HepG2 (cell line): ENCODE measurements at regions not wholly inside any gene's neighbourhood (a gene's known extent, or its start where the extent isn't known, plus 50 kb on each side); places are given as distances from the start of the nearest gene placed in this dataset.

Source experiments
- ATAC-seq: fragments of 200-7000 bp; cut with Tn5 transposase; 3 replicates; pipeline ENCODE4 v1.9.1; 2020; ENCODE audit warnings: mild to moderate bottlenecking, moderate library complexity
- BruUV-seq: library from RNA; stranded (reverse); fragments of 400-500 nt; replicated peaks from 2 replicates; lab custom pipeline; 2021; lab: Mats Ljungman, UMichigan
- CTCF ChIA-PET: fragments of 300-600 bp; formaldehyde crosslinking; extraction: SDS; loops from one replicate; lab custom pipeline; 2021; ENCODE audit warnings: low total read pairs, inconsistent platforms, low intra/inter-chr PET ratio; lab: Yijun Ruan, JAX
- POLR2A ChIA-PET: fragments of 350-600 bp; sonication (Branson Sonifier 250); formaldehyde crosslinking; loops from one replicate; lab custom pipeline; 2020; ENCODE audit warnings: antibody characterized with exemption, inconsistent platforms; lab: Yijun Ruan, JAX
- DNase-seq: peaks from one replicate; pipeline ENCODE4 v3.0.0-alpha.2; 2015; ENCODE audit warnings: low spot score
- FAIRE-seq: peaks from 3 replicates; lab custom pipeline; 2011; peaks lifted over from hg19 to GRCh38; lab: Jason Lieb, UNC
- H2AFZ ChIP-seq: one replicate; pipeline ENCODE4 v1.6.1; 2011; ENCODE audit warnings: low read length, inconsistent platforms
- H3K27ac ChIP-seq: fragments of 300-600 bp; 3 replicates; pipeline ENCODE4 v1.8.0; 2011; ENCODE audit warnings: mixed run types, mild to moderate bottlenecking, mixed read lengths, low read length, inconsistent platforms; ENCODE audit not compliant: insufficient read depth; ENCODE audit errors: extremely low read length
- H3K27me3 ChIP-seq, 2 experiments: fragments of 200-600 bp in 1 of 2; 2 replicates in 1 of 2; 3 replicates in 1 of 2; pipeline versions ENCODE4 v1.6.0 to v1.8.0; 2011; ENCODE audit warnings: low read length in 2 of 2, mild to moderate bottlenecking in 2 of 2, moderate library complexity in 2 of 2, inconsistent platforms in 1 of 2; ENCODE audit not compliant: insufficient read depth in 2 of 2, control insufficient read depth in 1 of 2
- H3K36me3 ChIP-seq, 2 experiments: fragments of 200-600 bp in 1 of 2; replicated peaks in 1 of 2; 2 replicates in 1 of 2; 3 replicates in 1 of 2; pipeline versions ENCODE4 v1.5.1 to v1.8.0; 2011; ENCODE audit warnings: low read length in 2 of 2, inconsistent platforms in 1 of 2; ENCODE audit not compliant: insufficient read depth in 2 of 2, control insufficient read depth in 1 of 2
- H3K4me1 ChIP-seq: 2 replicates; pipeline ENCODE4 v1.5.1; 2012; ENCODE audit warnings: low read length, inconsistent platforms; ENCODE audit not compliant: insufficient read depth
- H3K4me2 ChIP-seq: 2 replicates; pipeline ENCODE4 v1.6.0; 2011; ENCODE audit warnings: low read depth, low read length, inconsistent platforms
- H3K4me3 ChIP-seq, 3 experiments: fragments of 200-600 bp in 1 of 3; sonication (generic), shearing (Covaris generic) in 1 of 3; replicated peaks in 1 of 3; 2 replicates each; pipeline ENCODE4 v1.5.1; 2011 to 2016; ENCODE audit warnings: low read length in 3 of 3, inconsistent platforms in 2 of 3, low read depth in 2 of 3, mild to moderate bottlenecking in 2 of 3, control low read depth in 1 of 3, mixed read lengths in 1 of 3; ENCODE audit not compliant: insufficient read depth in 1 of 3
- H3K79me2 ChIP-seq: one replicate; pipeline ENCODE4 v1.6.1; 2011; ENCODE audit warnings: low read length, inconsistent platforms; ENCODE audit not compliant: insufficient read depth
- H3K9ac ChIP-seq: 2 replicates; pipeline ENCODE4 v1.6.0; 2011; ENCODE audit warnings: mild to moderate bottlenecking, low read depth, low read length, inconsistent platforms; ENCODE audit not compliant: insufficient read depth
- H3K9me3 ChIP-seq: 2 replicates; pipeline ENCODE4 v1.5.1; 2012; ENCODE audit warnings: mild to moderate bottlenecking, low read length
- H4K20me1 ChIP-seq: 2 replicates; pipeline ENCODE4 v1.6.0; 2011; ENCODE audit warnings: inconsistent platforms, mild to moderate bottlenecking, low read length, moderate library complexity; ENCODE audit not compliant: insufficient read depth
- BCL6 ChIP-seq: IDR thresholded peaks from 2 replicates; pipeline ENCODE4 v1.6.1; 2016; ENCODE audit warnings: missing genetic modification reagents, missing compliant biosample characterization
- KDM5B ChIP-seq: sonication (generic); formaldehyde crosslinking; IDR thresholded peaks from 2 replicates; pipeline ENCODE4 v1.4.0; 2020; ENCODE audit warnings: missing genetic modification reagents, mild to moderate bottlenecking, borderline replicate concordance
- MED1 ChIP-seq: sonication (generic); formaldehyde crosslinking; IDR thresholded peaks from 2 replicates; pipeline ENCODE4 v1.4.0; 2020; ENCODE audit warnings: missing genetic modification reagents
- RFX3 ChIP-seq: IDR thresholded peaks from 2 replicates; pipeline ENCODE4 v1.6.1; 2016; ENCODE audit warnings: missing biosample characterization, missing genetic modification reagents
- SP140L ChIP-seq: sonication (generic); formaldehyde crosslinking; IDR thresholded peaks from 2 replicates; pipeline ENCODE4 v1.4.0; 2020; ENCODE audit warnings: missing genetic modification reagents, borderline replicate concordance
- XRCC5 ChIP-seq: fragments of 200-400 bp; formaldehyde crosslinking; optimal IDR thresholded peaks from 2 replicates; pipeline ENCODE3; 2017; ENCODE audit warnings: mild to moderate bottlenecking, low read length
- ZFP82 ChIP-seq: sonication (generic); formaldehyde crosslinking; IDR thresholded peaks from 2 replicates; pipeline ENCODE4 v1.5.1; 2020; ENCODE audit warnings: mild to moderate bottlenecking, missing genetic modification reagents, borderline replicate concordance
- ZNF136 ChIP-seq: sonication (generic); formaldehyde crosslinking; IDR thresholded peaks from 2 replicates; pipeline ENCODE4 v1.8.1; 2022; ENCODE audit warnings: low read depth, mild to moderate bottlenecking, moderate library complexity, missing genetic modification reagents
- ZNF331 ChIP-seq: sonication (generic); formaldehyde crosslinking; IDR thresholded peaks from 2 replicates; pipeline ENCODE4 v1.4.0; 2020; ENCODE audit warnings: missing genetic modification reagents
- ZNF564 ChIP-seq: sonication (generic); formaldehyde crosslinking; IDR thresholded peaks from 2 replicates; pipeline ENCODE4 v1.8.1; 2023; ENCODE audit warnings: mild to moderate bottlenecking, missing genetic modification reagents
- ZNF678 ChIP-seq: sonication (generic); formaldehyde crosslinking; IDR thresholded peaks from 2 replicates; pipeline ENCODE4 v1.4.0; 2020; ENCODE audit warnings: mild to moderate bottlenecking, missing genetic modification reagents
- ZNF83 ChIP-seq: sonication (generic); formaldehyde crosslinking; IDR thresholded peaks from 2 replicates; pipeline ENCODE4 v1.4.0; 2020; ENCODE audit warnings: missing genetic modification reagents, mild to moderate bottlenecking, borderline replicate concordance
- WGBS: methylation state at CpG from one replicate; pipeline ENCODE4 v1.1.6; 2017; ENCODE audit warnings: low lambda C conversion rate; 5-methylcytosine and 5-hydroxymethylcytosine counted together
- in situ Hi-C: cut with HindIII; loops from 2 replicates; pipeline ENCODE4 v1.10.0; 2017; ENCODE audit warnings: low pct_unique_long_range_greater_than_20kb; ENCODE audit not compliant: extremely low pct_ligation_motif_present
- intact Hi-C: fragments of 100-400 bp; cut with micrococcal nuclease; formaldehyde crosslinking; loops from one replicate; pipeline ENCODE4 v1.10.0; 2022; ENCODE audit not compliant: unreplicated experiment
- TF ChIP-seq, protein P1 (sequence below): sonication (generic); formaldehyde crosslinking; IDR thresholded peaks from 2 replicates; pipeline ENCODE4 v1.5.0; 2020; ENCODE audit warnings: mild to moderate bottlenecking, missing genetic modification reagents
- TF ChIP-seq, protein P2 (sequence below): sonication (generic); formaldehyde crosslinking; IDR thresholded peaks from 2 replicates; pipeline ENCODE4 v1.8.0; 2022; ENCODE audit warnings: mild to moderate bottlenecking, missing genetic modification reagents, borderline replicate concordance

DNA sequence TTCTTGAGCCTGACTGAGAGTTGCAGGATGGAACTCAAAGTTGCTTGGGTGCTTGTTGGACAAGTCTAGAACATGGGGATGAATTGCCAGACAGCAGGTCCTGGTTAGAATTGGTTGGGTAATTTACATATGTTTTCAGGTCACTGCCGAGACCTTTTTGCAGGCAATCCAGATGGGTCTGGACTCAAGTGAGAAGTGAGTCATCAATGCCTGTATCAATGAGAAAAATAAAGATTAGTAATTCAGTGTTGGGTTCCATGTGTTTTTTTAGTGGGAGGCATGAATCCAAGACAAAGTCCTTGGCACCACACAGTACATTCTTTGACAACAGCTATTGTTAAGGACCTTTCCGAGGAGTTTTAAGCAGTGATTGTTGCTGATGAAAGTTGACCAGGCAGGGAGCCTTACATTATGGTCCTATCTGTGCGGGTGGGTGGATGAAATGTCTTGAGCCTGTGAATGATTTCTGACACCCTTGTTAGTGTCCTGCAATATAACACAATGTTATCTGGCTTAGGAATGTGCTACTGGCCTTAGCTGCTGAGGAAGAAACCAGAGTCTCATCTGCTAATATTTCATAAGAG, 77.7 kb downstream of the CRYGS start (continued):
- TF ChIP-seq, protein P1, sequence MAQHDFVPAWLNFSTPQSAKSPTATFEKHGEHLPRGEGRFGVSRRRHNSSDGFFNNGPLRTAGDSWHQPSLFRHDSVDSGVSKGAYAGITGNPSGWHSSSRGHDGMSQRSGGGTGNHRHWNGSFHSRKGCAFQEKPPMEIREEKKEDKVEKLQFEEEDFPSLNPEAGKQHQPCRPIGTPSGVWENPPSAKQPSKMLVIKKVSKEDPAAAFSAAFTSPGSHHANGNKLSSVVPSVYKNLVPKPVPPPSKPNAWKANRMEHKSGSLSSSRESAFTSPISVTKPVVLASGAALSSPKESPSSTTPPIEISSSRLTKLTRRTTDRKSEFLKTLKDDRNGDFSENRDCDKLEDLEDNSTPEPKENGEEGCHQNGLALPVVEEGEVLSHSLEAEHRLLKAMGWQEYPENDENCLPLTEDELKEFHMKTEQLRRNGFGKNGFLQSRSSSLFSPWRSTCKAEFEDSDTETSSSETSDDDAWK (CRISPR knock-in tag), result no peak
- TF ChIP-seq ZNF564 (CRISPR knock-in tag), result no peak
- TF ChIP-seq BCL6 (CRISPR knock-in tag), result no peak

DNA sequence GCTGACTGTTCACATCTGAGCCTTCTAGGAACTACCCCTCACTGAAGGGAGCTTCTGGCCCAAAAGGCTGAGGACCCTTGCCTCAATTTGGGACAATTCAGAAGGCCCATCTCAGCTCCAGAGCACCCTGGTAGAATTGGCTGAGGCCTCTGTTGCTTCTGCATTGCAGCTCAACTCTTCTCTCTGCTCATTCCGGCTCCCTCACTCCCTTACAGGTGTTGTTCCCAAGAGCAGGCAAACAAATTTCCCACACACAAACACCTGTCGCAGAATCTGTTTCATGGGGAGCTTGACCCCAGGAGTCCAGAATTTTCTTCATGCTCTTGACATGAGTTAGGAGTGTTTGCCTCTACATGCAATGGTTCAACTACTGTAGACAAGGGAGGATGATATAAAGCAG, 78.7 kb downstream of the CRYGS start:
- Histone ChIP-seq H3K4me3 (no peak overlapping the region), H3K4me1 (no peaks in the 10 kb centered on the region), H3K27me3 (peaks cover 0 to 6% of the 10 kb centered on the region in 2 experiments; a peak in 1 of 5 replicates), H3K79me2 (no peaks in the 10 kb centered on the region), H2AFZ (no peak overlapping the region), H3K27ac (no peak overlapping the region), H3K4me2 (no peak overlapping the region), H3K36me3 (no peaks in the 10 kb centered on the region), H4K20me1 (no peaks in the 10 kb centered on the region), H3K9me3 (no peaks in the 10 kb centered on the region), H3K9ac (no peak overlapping the region)
- CTCF ChIA-PET, result interaction anchor here (1.1 kb wide), 1 partner anchor 75 kb away, joined by 4 read pairs; no protein-coding TSS in a partner anchor
- in situ Hi-C loops, result no loop called here
- POLR2A ChIA-PET, result no interaction called here
- ATAC-seq, result no peak
- TF ChIP-seq SP140L (CRISPR knock-in tag) (no peak), ZNF678 (CRISPR knock-in tag) (no peak), XRCC5 (no peak), RFX3 (CRISPR knock-in tag) (no peak), KDM5B (CRISPR knock-in tag) (no peak), MED1 (CRISPR knock-in tag) (no peak), ZFP82 (CRISPR knock-in tag) (no peak), ZNF331 (CRISPR knock-in tag) (no peak), ZNF83 (CRISPR knock-in tag) (no peak), ZNF136 (CRISPR knock-in tag) (no peak)
- TF ChIP-seq, protein P2, sequence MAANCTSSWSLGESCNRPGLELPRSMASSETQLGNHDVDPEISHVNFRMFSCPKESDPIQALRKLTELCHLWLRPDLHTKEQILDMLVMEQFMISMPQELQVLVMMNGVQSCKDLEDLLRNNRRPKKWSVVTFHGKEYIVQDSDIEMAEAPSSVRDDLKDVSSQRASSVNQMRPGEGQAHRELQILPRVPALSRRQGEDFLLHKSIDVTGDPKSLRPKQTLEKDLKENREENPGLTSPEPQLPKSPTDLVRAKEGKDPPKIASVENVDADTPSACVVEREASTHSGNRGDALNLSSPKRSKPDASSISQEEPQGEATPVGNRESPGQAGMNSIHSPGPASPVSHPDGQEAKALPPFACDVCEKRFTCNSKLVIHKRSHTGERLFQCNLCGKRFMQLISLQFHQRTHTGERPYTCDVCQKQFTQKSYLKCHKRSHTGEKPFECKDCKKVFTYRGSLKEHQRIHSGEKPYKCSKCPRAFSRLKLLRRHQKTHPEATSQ (CRISPR knock-in tag), result no peak
- intact Hi-C loops, result no loop called here
- no peak for DNase-seq
- BruUV-seq, result no TSS peak
- WGBS, result 83% methylated on average over 2 of the region's 2 CpGs
- no peak for FAIRE-seq
